ENCODE measurements at regions not wholly inside any gene's neighbourhood (a gene's known extent, or its start where the extent isn't known, plus 50 kb on each side); places are given as distances from the start of the nearest gene placed in this dataset.

GRCh38 chr4:167419468-167420140 is 185.3 kb upstream of the SPOCK3 start:
- H3K36me3 ChIP-seq (ENCODE audit: insufficient read depth, low read length) = no peaks in the 10 kb centered on the region
- H3K9me2 ChIP-seq (replicated peaks; ENCODE audit: low read depth, low read length) = no peaks in the 10 kb centered on the region
- no peaks in the 10 kb centered on the region for H3K79me2 ChIP-seq (ENCODE audit: insufficient read depth, low read length)
- no peaks in the 10 kb centered on the region for H3F3A ChIP-seq (ENCODE audit: low read depth)
- TF ChIP-seq CTCF (conservative IDR thresholded peaks at IDR 0.05; ENCODE audit: low read length) (no peak), EZH2phosphoT487 (IDR thresholded peaks at IDR 0.05; ENCODE audit: borderline replicate concordance) (no peak)
- no peak overlapping the region for H2AFZ ChIP-seq (ENCODE audit: low read length)
- no peaks in the 10 kb centered on the region for H4K20me1 ChIP-seq (ENCODE audit: insufficient read depth, low read length, poor library complexity, severe bottlenecking)
- no peaks in the 10 kb centered on the region for H3K27me3 ChIP-seq (ENCODE audit: insufficient read depth, low read length, poor library complexity, severe bottlenecking)
- H3K9ac ChIP-seq (ENCODE audit: low read depth, low read length, poor library complexity, severe bottlenecking) = no peak overlapping the region
- no peak overlapping the region for H3K4me2 ChIP-seq (ENCODE audit: low read depth, low read length, poor library complexity, severe bottlenecking)
- no peaks in the 10 kb centered on the region for H3K4me1 ChIP-seq (ENCODE audit: insufficient read depth, low read length, poor library complexity, severe bottlenecking)
- no peaks in the 10 kb centered on the region for H3K9me3 ChIP-seq (ENCODE audit: insufficient read depth, low read depth, low read length)
- H3K4me3 ChIP-seq (ENCODE audit: low read length, poor library complexity, severe bottlenecking) = no peak overlapping the region

- H3K36me3 ChIP-seq (ENCODE audit: insufficient read depth, low read length) = no peaks in the 10 kb centered on the region
- no peak overlapping the region for H3K4me2 ChIP-seq (ENCODE audit: low read depth, low read length, poor library complexity, severe bottlenecking)
- no peaks in the 10 kb centered on the region for H3K27me3 ChIP-seq (ENCODE audit: insufficient read depth, low read length, poor library complexity, severe bottlenecking)
- no peak overlapping the region for H3K9ac ChIP-seq (ENCODE audit: low read depth, low read length, poor library complexity, severe bottlenecking)
- no peaks in the 10 kb centered on the region for H3K79me2 ChIP-seq (ENCODE audit: insufficient read depth, low read length)
- H3K9me2 ChIP-seq (replicated peaks; ENCODE audit: low read depth, low read length) = no peaks in the 10 kb centered on the region
- H3K4me1 ChIP-seq (ENCODE audit: insufficient read depth, low read length, poor library complexity, severe bottlenecking) = no peaks in the 10 kb centered on the region
- H3K9me3 ChIP-seq (ENCODE audit: insufficient read depth, low read depth, low read length) = no peaks in the 10 kb centered on the region
- H4K20me1 ChIP-seq (ENCODE audit: insufficient read depth, low read length, poor library complexity, severe bottlenecking) = no peaks in the 10 kb centered on the region
- no peak for TF ChIP-seq CTCF (conservative IDR thresholded peaks at IDR 0.05; ENCODE audit: low read length)
- no peak for TF ChIP-seq EZH2phosphoT487 (IDR thresholded peaks at IDR 0.05; ENCODE audit: borderline replicate concordance)
- H3F3A ChIP-seq (ENCODE audit: low read depth) = no peaks in the 10 kb centered on the region
- H3K4me3 ChIP-seq (ENCODE audit: low read length, poor library complexity, severe bottlenecking) = no peak overlapping the region
- no peak overlapping the region for H2AFZ ChIP-seq (ENCODE audit: low read length)
Observed at GRCh38 chr4:167421201-167421600, 186.9 kb upstream of the SPOCK3 start.

GRCh38 chr4:167424341-167425256 is 190.3 kb upstream of the SPOCK3 start:
- Histone ChIP-seq H3K79me2 (ENCODE audit: insufficient read depth, low read length) (no peaks in the 10 kb centered on the region), H4K20me1 (ENCODE audit: insufficient read depth, low read length, poor library complexity, severe bottlenecking) (no peaks in the 10 kb centered on the region), H3K9me2 (replicated peaks; ENCODE audit: low read depth, low read length) (no peaks in the 10 kb centered on the region), H2AFZ (ENCODE audit: low read length) (no peak overlapping the region), H3K9me3 (ENCODE audit: insufficient read depth, low read depth, low read length) (no peaks in the 10 kb centered on the region), H3K4me1 (ENCODE audit: insufficient read depth, low read length, poor library complexity, severe bottlenecking) (no peaks in the 10 kb centered on the region), H3F3A (ENCODE audit: low read depth) (no peaks in the 10 kb centered on the region), H3K9ac (ENCODE audit: low read depth, low read length, poor library complexity, severe bottlenecking) (no peak overlapping the region), H3K4me2 (ENCODE audit: low read depth, low read length, poor library complexity, severe bottlenecking) (no peak overlapping the region), H3K4me3 (ENCODE audit: low read length, poor library complexity, severe bottlenecking) (no peak overlapping the region), H3K36me3 (ENCODE audit: insufficient read depth, low read length) (no peaks in the 10 kb centered on the region), H3K27me3 (ENCODE audit: insufficient read depth, low read length, poor library complexity, severe bottlenecking) (no peaks in the 10 kb centered on the region)
- TF ChIP-seq EZH2phosphoT487 (IDR thresholded peaks at IDR 0.05; ENCODE audit: borderline replicate concordance) = no peak
